CD4-positive, alpha-beta T cell treated with Interleukin-17A for 4 hours (primary cell): ENCODE measurements at regions not wholly inside any gene's neighbourhood (a gene's known extent, or its start where the extent isn't known, plus 50 kb on each side); places are given as distances from the start of the nearest gene placed in this dataset.
A peak's percentile ranks its signal among the peaks of the same experiment; 100 is the strongest.

Experiments used
- DNase-seq: peaks from one replicate; pipeline ENCODE4 v3.0.0-alpha.2; 2020; ENCODE audit warnings: mixed read lengths

DNA sequence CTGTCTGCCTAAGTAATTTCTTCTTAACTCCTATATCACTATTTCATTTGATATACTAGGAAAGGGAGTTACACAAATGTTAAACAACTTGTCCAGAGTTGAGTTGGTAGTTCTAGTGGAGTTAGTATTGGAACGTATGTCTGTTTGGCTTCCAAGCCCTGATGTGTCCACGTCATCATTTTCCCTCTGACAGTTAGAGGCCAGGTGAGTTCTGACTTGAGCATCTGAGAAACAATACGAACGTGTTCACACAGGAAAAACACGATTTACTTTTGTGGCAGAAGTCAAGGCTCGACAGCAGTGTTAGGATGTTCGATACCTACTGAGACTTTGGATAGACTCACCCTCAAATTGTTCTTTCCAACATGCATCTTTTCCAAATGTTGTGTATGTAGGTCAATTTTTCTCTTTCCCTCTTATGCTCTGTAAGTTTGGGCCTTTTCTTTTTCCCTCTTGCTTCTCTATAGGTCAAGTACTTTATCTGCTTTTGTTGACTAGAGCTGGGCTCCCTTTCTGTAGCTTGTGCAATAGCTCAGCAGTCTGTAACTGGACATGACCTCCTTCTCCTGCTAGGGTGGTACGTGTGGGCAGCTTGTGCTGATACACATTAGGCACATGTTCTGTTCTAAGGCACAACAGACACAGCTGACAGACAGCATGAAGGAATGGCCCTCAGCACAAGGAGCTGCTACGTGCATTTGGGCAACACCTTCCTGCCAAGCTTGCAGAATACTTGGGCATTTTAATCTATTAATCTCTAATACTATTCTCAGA lies 222.9 kb downstream of the PTEN start:
- DNase-seq, result no peak

DNA sequence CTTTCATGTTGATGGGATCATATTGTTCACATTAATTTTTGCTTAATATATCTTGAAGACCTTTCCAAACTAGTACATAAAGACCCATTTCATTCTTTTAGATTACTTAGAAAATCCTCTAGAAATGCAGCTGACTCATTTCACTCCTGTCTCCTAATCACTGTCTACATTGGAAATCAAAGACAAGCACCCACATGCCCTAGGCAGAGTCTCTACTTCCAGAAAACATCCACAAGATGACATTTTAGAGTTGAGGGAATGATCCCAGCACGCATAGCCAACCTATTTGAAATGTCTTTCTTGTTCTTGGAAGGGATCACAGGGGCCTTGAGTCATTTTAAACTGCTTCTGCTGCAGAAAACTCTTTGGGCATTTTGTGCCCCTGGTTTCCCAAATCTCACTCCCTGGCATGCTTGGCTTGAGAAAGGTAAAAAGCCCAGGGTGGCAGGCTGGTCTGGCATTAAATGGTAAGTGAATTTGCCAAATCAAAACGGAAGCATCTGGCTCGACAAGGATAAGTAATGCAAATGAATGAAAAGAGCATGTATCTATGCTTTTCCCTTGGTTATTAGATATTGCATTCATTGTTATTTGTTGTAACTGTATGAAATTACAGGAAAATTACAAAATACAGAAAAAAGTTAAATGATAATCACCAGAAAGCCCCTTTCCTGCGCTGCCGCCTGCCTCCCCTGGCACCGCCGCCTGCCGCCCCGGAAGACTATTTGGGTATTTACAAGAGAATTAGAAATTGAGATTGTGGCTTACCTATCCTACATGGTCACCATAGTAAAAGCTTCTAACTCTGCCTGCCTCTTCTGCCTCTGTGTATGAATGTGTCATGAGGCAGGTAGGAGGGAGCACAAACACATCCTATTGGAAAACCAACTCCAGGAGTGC lies 225.3 kb downstream of the PTEN start:
- no peak for DNase-seq

DNA sequence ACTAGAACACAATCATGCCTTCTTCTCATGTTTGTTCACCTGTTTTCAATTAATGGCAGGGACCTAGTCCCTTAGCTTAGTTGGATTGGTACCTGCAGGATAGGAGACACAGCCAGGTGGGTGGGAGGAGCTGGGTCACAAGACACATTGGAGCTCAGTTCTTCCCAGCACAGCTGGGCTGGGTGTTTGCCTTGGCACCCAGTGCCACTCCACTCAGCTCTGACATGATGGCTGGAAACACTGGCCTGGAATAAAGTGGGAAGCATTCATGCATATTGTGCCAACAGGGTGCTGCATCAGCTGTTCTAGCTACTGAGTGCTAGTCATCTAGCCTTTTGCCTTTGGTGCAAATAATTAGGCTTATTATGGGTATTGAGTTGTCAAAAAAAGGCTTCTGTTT lies 226.1 kb downstream of the PTEN start:
- DNase-seq, result no peak

- no peak for DNase-seq
Observed at GRCh38 chr10:88090568-88091214, 227.3 kb downstream of the PTEN start.

- peak; percentile 71 for DNase-seq
Observed at GRCh38 chr10:88091490-88092061, 228.2 kb downstream of the PTEN start.

- DNase-seq, result no peak
Observed at GRCh38 chr10:88092265-88092664, 228.8 kb downstream of the PTEN start.

GRCh38 chr10:88092973-88093372 lies 229.5 kb downstream of the PTEN start:
- DNase-seq, result peak; percentile 42

DNA sequence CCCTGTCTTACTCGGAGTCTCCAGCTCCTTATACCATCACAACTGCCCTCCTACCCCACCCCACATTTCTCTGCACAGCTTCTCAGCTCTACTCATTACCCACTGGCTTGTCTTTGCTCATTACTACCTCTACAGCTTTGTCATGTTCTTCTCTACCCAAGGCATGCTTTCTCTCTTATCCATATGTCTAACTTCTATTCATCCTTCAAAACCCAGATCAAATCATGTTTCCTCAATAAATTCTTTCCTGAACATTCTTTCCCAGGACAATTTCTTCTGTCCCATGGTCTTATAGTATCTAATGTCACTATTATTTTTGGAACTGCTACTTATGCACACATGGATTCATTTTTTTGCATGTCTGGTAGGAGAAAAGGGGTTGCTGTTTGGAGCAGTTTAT lies 231.4 kb downstream of the PTEN start:
- no peak for DNase-seq

- DNase-seq, result no peak
Observed at GRCh38 chr10:88095223-88095721, 231.8 kb downstream of the PTEN start.

GRCh38 chr10:88095778-88096431 lies 232.5 kb downstream of the PTEN start:
- no peak for DNase-seq

GRCh38 chr10:88097092-88097516 lies 233.7 kb downstream of the PTEN start:
- DNase-seq, result no peak

GRCh38 chr10:88097536-88097935 lies 234.1 kb downstream of the PTEN start:
- no peak for DNase-seq

DNA sequence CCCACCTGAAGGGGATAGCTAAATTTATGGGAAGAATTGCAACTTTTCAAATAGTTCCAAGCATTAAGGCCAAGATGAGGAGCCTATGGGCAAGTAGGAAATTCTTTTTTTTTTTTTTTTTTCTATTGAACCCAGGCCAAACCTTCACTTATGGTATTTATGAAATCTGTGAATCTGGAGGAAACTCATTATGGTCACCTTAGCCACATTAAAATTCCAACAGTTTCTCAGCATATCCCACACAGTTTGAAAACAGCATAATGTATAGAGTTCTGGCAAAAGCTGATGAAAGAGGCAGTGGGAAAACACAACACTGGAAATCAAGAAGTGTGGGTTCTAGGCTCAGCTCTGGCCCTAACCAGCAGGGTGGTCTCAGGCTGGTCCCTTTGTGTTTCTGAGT lies 236.9 kb downstream of the PTEN start:
- no peak for DNase-seq

DNA sequence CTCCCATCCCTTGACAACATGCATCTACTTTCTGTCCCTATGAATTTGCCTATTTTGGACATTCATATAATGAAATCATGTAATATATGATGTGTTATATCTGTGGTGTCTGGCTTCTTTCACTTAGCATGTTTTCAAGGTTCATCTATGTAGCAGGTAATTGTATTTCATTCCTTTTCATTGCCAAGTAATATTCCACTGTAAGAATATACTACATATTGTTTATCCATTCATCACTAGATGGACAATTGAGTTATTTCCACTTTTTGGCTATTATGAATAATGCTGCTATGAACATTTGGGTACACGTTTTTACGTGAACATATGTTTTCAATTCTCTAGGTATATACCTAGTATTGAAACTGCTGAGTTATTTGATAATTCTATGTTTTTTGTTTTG lies 238.2 kb downstream of the PTEN start:
- DNase-seq, result no peak

GRCh38 chr10:88103576-88103975 lies 240.2 kb downstream of the PTEN start:
- no peak for DNase-seq

DNA sequence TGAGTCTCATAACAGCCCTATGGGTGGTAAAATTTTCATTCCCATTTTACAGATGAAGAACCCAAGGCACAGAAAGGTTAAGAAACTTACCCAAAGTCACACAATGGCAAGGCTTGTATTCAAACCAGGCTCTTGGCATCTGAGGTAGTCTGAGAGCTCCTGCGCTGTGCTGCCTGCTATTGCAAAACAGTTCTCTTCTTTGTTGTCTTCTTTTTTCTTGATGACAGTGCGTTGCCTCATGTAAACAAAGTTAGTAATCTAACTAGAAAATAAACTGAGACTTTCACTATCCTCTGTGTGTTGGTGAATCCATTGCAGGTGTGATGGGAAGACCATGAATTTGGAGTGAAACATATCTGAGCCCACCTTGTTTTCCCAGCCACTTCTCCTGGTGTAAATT lies 240.8 kb downstream of the PTEN start:
- DNase-seq, result no peak

GRCh38 chr10:88106366-88106765 lies 242.9 kb downstream of the PTEN start:
- DNase-seq, result no peak

DNA sequence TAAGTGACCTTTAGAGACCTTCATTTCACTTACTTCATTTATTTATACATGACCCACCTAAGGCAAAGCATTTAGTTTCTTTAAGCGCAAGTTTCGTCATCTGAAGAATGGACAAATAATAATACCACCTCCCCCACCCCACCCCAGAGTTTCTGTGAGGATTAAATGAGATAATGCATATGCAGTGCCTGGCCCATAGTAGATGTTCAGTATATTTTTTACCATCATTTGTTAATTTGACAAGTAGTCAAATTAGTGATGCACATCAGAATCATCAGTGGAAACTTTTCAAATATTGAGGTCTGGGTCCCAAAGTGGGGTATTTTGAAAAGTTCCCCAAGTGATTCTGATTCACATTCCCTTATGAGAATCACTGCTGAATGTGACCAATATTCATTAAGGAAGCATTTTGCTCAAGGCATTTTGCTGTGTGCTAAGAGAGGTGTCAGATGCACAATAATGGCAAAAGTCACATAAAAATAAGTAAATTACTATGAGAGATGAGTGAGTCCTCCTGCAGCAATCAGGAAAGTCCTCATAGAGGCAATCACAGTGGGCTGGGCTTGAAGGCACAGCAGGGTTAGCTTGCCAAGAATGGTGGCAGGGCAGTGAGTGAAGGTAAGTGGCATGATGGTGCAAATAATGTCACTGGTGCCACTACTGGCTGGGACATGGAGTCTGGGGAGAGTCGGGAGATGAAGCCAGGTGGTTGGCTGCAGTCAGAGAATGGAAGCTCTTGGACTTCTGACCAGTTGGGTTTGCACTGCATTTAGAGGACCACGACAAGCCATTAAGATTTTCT lies 244.1 kb downstream of the PTEN start:
- DNase-seq, result no peak

- DNase-seq, result no peak
Observed at GRCh38 chr10:88108115-88108610, 244.7 kb downstream of the PTEN start.

DNA sequence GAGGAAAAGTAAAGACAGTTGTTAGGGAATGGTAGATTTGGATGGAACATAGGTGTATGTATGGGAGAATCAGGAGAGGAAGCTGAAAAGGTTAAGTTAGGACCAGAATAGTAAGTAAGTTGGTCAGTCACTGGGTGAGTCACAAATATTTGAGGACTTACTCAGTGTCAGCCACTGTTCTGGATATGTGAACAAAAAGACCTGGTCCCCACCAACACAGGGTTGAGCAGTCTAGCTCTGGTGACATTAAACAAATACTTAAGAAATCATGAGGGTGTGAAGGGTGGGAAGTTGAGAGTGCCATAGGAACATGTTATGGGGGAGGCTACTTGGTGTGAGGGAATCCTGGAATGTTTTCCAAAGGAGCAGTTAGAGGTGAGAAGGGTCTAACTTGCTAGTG lies 246.9 kb downstream of the PTEN start:
- no peak for DNase-seq

- DNase-seq, result no peak
Observed at GRCh38 chr10:88110822-88111221, 247.4 kb downstream of the PTEN start.
